HL-60 (cell line): ENCODE measurements at regions not wholly inside any gene's neighbourhood (a gene's known extent, or its start where the extent isn't known, plus 50 kb on each side); places are given as distances from the start of the nearest gene placed in this dataset.

Experiments used
- DNase-seq, 2 experiments: peaks; one replicate each; pipeline ENCODE4 v3.0.0-alpha.2; 2010 to 2020; ENCODE audit warnings: low read depth in 1 of 2, low spot score in 1 of 2
- H3K27ac ChIP-seq: fragments of 250-450 bp; sonication (Bioruptor Pico); replicated peaks from 2 replicates; pipeline ENCODE4 v1.5.1; 2020; ENCODE audit warnings: mild to moderate bottlenecking, moderate library complexity
- H3K27me3 ChIP-seq: fragments of 250-450 bp; sonication (Bioruptor Pico); 2 replicates; pipeline ENCODE4 v1.5.1; 2021; ENCODE audit warnings: mild to moderate bottlenecking, moderate library complexity; ENCODE audit not compliant: insufficient read depth, poor library complexity, severe bottlenecking
- H3K4me3 ChIP-seq: replicated peaks from 2 replicates; pipeline ENCODE4 v1.5.1; 2011; ENCODE audit warnings: mild to moderate bottlenecking, control low read depth, low read length; ENCODE audit not compliant: insufficient read depth
- CTCF ChIP-seq: IDR thresholded peaks from one replicate; pipeline ENCODE4 v1.5.1; 2011; ENCODE audit warnings: low read length, control low read depth, inconsistent platforms; ENCODE audit not compliant: insufficient read depth
- GABPA ChIP-seq: IDR thresholded peaks from 2 replicates; pipeline ENCODE4 v1.6.1; 2012; ENCODE audit warnings: low read depth
- POLR2AphosphoS5 ChIP-seq: IDR thresholded peaks from 2 replicates; pipeline ENCODE4 v1.6.1; 2012; ENCODE audit warnings: low read depth
- REST ChIP-seq: IDR thresholded peaks from 2 replicates; pipeline ENCODE4 v1.6.1; 2012; ENCODE audit warnings: low read depth; ENCODE audit not compliant: insufficient replicate concordance
- SPI1 ChIP-seq: IDR thresholded peaks from 2 replicates; pipeline ENCODE4 v1.6.1; 2012; ENCODE audit warnings: low read depth, mild to moderate bottlenecking, borderline replicate concordance

GRCh38 chr12:92338102-92338501 lies 192.5 kb upstream of the BTG1 start:
- no peak for DNase-seq
- H3K27me3 ChIP-seq: no peaks in the 10 kb centered on the region
- H3K4me3 ChIP-seq: no peak overlapping the region
- H3K27ac ChIP-seq: no peak overlapping the region
- no peak for TF ChIP-seq POLR2AphosphoS5
- no peak for TF ChIP-seq REST
- TF ChIP-seq SPI1: no peak
- TF ChIP-seq GABPA: no peak
- TF ChIP-seq CTCF: no peak

GRCh38 chr12:92337128-92337527 lies 191.5 kb upstream of the BTG1 start:
- no peak for DNase-seq
- no peaks in the 10 kb centered on the region for H3K27me3 ChIP-seq
- TF ChIP-seq REST (no peak), CTCF (no peak), GABPA (no peak), POLR2AphosphoS5 (no peak), SPI1 (no peak)
- H3K4me3 ChIP-seq: no peak overlapping the region
- no peak overlapping the region for H3K27ac ChIP-seq

- TF ChIP-seq POLR2AphosphoS5: no peak
- TF ChIP-seq GABPA: no peak
- TF ChIP-seq CTCF: no peak
- no peak for TF ChIP-seq SPI1
- TF ChIP-seq REST: no peak
- H3K27ac ChIP-seq: no peak overlapping the region
- no peaks in the 10 kb centered on the region for H3K27me3 ChIP-seq
Measured at GRCh38 chr12:92336641-92337040, 191.0 kb upstream of the BTG1 start.

More at GRCh38 chr12:92336641-92337040, 191.0 kb upstream of the BTG1 start:
- H3K4me3 ChIP-seq: no peak overlapping the region
- no peak for DNase-seq
